HCT116 (cell line): ENCODE measurements at regions not wholly inside any gene's neighbourhood (a gene's known extent, or its start where the extent isn't known, plus 50 kb on each side); places are given as distances from the start of the nearest gene placed in this dataset.

ENCODE experiments used
- ATAC-seq: fragments of 200-7000 bp; cut with Tn5 transposase; 2 replicates; pipeline ENCODE4 v1.9.1; 2020; ENCODE audit warnings: mild to moderate bottlenecking, moderate library complexity
- BruUV-seq: library from RNA; stranded (reverse); fragments of 400-500 nt; replicated peaks from 2 replicates; lab custom pipeline; 2021; lab: Mats Ljungman, UMichigan
- CTCF ChIA-PET: fragments of 300-600 bp; sonication (Branson Sonifier 250); formaldehyde crosslinking; loops from one replicate; lab custom pipeline; 2021; ENCODE audit warnings: antibody characterized with exemption; lab: Charles Lee
- POLR2A ChIA-PET: fragments of 300-600, 350-600 bp; sonication (Branson Sonifier 250); formaldehyde crosslinking; loops from one replicate; lab custom pipeline; 2021; ENCODE audit warnings: antibody characterized with exemption; lab: Charles Lee
- RAD21 ChIA-PET, 2 experiments: fragments of 300-600 bp; sonication (Branson Sonifier 250); formaldehyde crosslinking; loops; one replicate each; lab custom pipeline; 2023; ENCODE audit warnings: low total read pairs in 2 of 2; ENCODE audit not compliant: uncharacterized antibody in 2 of 2, unreplicated experiment in 2 of 2, low non-redundant PET in 1 of 2; lab: Charles Lee
- DNase-seq: peaks from one replicate; pipeline ENCODE4 v3.0.0-alpha.2; 2010; ENCODE audit warnings: low read depth, low spot score
- H2AFZ ChIP-seq: fragments of 200-600 bp; shearing (Covaris generic), sonication (generic); 2 replicates; pipeline ENCODE4 v1.6.1; 2017; ENCODE audit warnings: low read depth, mixed run types, mixed read lengths, antibody characterized with exemption, low read length; ENCODE audit not compliant: poor library complexity, severe bottlenecking
- H3K27ac ChIP-seq: 2 replicates; pipeline ENCODE4 v1.5.1; 2012; ENCODE audit warnings: low read depth, low read length
- H3K27me3 ChIP-seq: fragments of 200-600 bp; sonication (generic); 2 replicates; pipeline ENCODE4 v1.6.1; 2016; ENCODE audit warnings: mixed run types, low read length, mixed read lengths; ENCODE audit not compliant: insufficient read depth
- H3K36me3 ChIP-seq, 2 experiments: fragments of 200-500 bp in 1 of 2; fragments of 200-600 bp in 1 of 2; sonication (Bioruptor generic) in 1 of 2; sonication (generic) in 1 of 2; 2 replicates each; pipeline versions ENCODE4 v1.5.1 to v1.6.1; 2014 to 2016; ENCODE audit warnings: low read length in 2 of 2, inconsistent platforms in 1 of 2, mixed read lengths in 1 of 2, mixed run types in 1 of 2; ENCODE audit not compliant: insufficient read depth in 2 of 2, control insufficient read depth in 1 of 2
- H3K4me1 ChIP-seq, 2 experiments: fragments of 200-600 bp in 1 of 2; sonication (generic) in 1 of 2; 2 replicates each; pipeline versions ENCODE4 v1.5.1 to v1.6.1; 2012 to 2017; ENCODE audit warnings: low read length in 2 of 2, inconsistent platforms in 1 of 2, mild to moderate bottlenecking in 1 of 2, mixed read lengths in 1 of 2, mixed run types in 1 of 2, moderate library complexity in 1 of 2; ENCODE audit not compliant: insufficient read depth in 2 of 2, control insufficient read depth in 1 of 2
- H3K4me2 ChIP-seq: fragments of 200-600 bp; sonication (generic); 2 replicates; pipeline ENCODE4 v1.6.1; 2017; ENCODE audit warnings: mixed run types, low read length, mixed read lengths
- H3K4me3 ChIP-seq, 2 experiments: fragments of 200-600 bp in 1 of 2; sonication (generic) in 1 of 2; replicated peaks in 1 of 2; 2 replicates each; pipeline ENCODE4 v1.5.1; 2011 to 2016; ENCODE audit warnings: low read length in 2 of 2, control low read depth in 1 of 2, low read depth in 1 of 2, mild to moderate bottlenecking in 1 of 2, mixed read lengths in 1 of 2, mixed run types in 1 of 2
- H3K79me2 ChIP-seq: fragments of 200-600 bp; sonication (generic); 2 replicates; pipeline ENCODE4 v1.6.1; 2017; ENCODE audit warnings: mild to moderate bottlenecking, mixed run types, low read length, moderate library complexity, mixed read lengths; ENCODE audit not compliant: insufficient read depth
- H3K9ac ChIP-seq: fragments of 200-600 bp; sonication (generic); 2 replicates; pipeline ENCODE4 v1.6.1; 2016; ENCODE audit warnings: low read length, mixed read lengths
- H3K9me2 ChIP-seq: fragments of 200-600 bp; sonication (generic), shearing (Covaris generic); 2 replicates; pipeline ENCODE4 v1.6.1; 2017; ENCODE audit warnings: mixed run types, mild to moderate bottlenecking, moderate library complexity; ENCODE audit not compliant: insufficient read depth
- H3K9me3 ChIP-seq, 2 experiments: fragments of 200-500 bp in 1 of 2; fragments of 200-600 bp in 1 of 2; sonication (Bioruptor generic) in 1 of 2; sonication (generic) in 1 of 2; 2 replicates each; pipeline ENCODE4 v1.6.1; 2014 to 2017; ENCODE audit warnings: low read length in 2 of 2, mixed read lengths in 2 of 2, inconsistent platforms in 1 of 2, low read depth in 1 of 2, mild to moderate bottlenecking in 1 of 2, mixed run types in 1 of 2, moderate library complexity in 1 of 2; ENCODE audit not compliant: control insufficient read depth in 1 of 2, insufficient read depth in 1 of 2
- H4K20me1 ChIP-seq: fragments of 200-600 bp; sonication (generic), shearing (Covaris generic); 2 replicates; pipeline ENCODE4 v1.6.1; 2017; ENCODE audit warnings: mixed run types, mild to moderate bottlenecking, moderate library complexity; ENCODE audit not compliant: insufficient read depth
- CBX3 ChIP-seq: IDR thresholded peaks from 2 replicates; pipeline ENCODE4 v1.6.1; 2012; ENCODE audit warnings: low read depth
- CEBPB ChIP-seq: IDR thresholded peaks from 2 replicates; pipeline ENCODE4 v1.6.1; 2012; ENCODE audit warnings: low read depth
- EGR1 ChIP-seq: IDR thresholded peaks from 2 replicates; pipeline ENCODE4 v1.6.1; 2012; ENCODE audit warnings: low read depth
- ELF1 ChIP-seq: IDR thresholded peaks from 2 replicates; pipeline ENCODE4 v1.6.1; 2012; ENCODE audit warnings: low read depth, borderline replicate concordance
- EZH2 ChIP-seq: fragments of 200-600 bp; sonication (generic); IDR thresholded peaks from 2 replicates; pipeline ENCODE4 v1.6.1; 2017; ENCODE audit warnings: antibody characterized with exemption, mixed run types
- FOSL1 ChIP-seq: IDR thresholded peaks from 2 replicates; pipeline ENCODE4 v1.6.1; 2012; ENCODE audit warnings: low read depth
- JUND ChIP-seq: IDR thresholded peaks from 2 replicates; pipeline ENCODE4 v1.6.1; 2012
- MAX ChIP-seq: IDR thresholded peaks from 2 replicates; pipeline ENCODE4 v1.6.1; 2012
- POLR2A ChIP-seq: IDR thresholded peaks from 2 replicates; pipeline ENCODE4 v1.7.0; 2011; ENCODE audit warnings: borderline replicate concordance; ENCODE audit not compliant: insufficient read depth, insufficient read length; ENCODE audit errors: extremely low read depth
- POLR2AphosphoS5 ChIP-seq: IDR thresholded peaks from 2 replicates; pipeline ENCODE4 v1.6.1; 2011; ENCODE audit warnings: mild to moderate bottlenecking, low read depth, low read length, moderate library complexity
- RAD21 ChIP-seq: IDR thresholded peaks from 2 replicates; pipeline ENCODE4 v1.6.1; 2012; ENCODE audit warnings: low read depth, mild to moderate bottlenecking
- SIN3A ChIP-seq: IDR thresholded peaks from 2 replicates; pipeline ENCODE4 v1.6.1; 2012; ENCODE audit warnings: low read depth
- SP1 ChIP-seq: IDR thresholded peaks from 2 replicates; pipeline ENCODE4 v1.6.1; 2012; ENCODE audit warnings: low read depth
- TCF7L2 ChIP-seq: IDR thresholded peaks from 2 replicates; pipeline ENCODE4 v1.7.0; 2011; ENCODE audit warnings: borderline replicate concordance, inconsistent platforms; ENCODE audit not compliant: insufficient read depth, insufficient read length; ENCODE audit errors: extremely low read depth
- YY1 ChIP-seq: IDR thresholded peaks from 2 replicates; pipeline ENCODE4 v1.6.1; 2011; ENCODE audit warnings: low read length, low read depth, moderate library complexity, mild to moderate bottlenecking; ENCODE audit not compliant: insufficient replicate concordance; ENCODE audit errors: extremely low read depth
- ZBTB33 ChIP-seq: IDR thresholded peaks from 2 replicates; pipeline ENCODE4 v1.6.1; 2011; ENCODE audit warnings: mild to moderate bottlenecking, low read length, moderate library complexity; ENCODE audit not compliant: insufficient replicate concordance; ENCODE audit errors: extremely low read depth
- ZFX ChIP-seq: fragments of 450-650 bp; IDR thresholded peaks from 2 replicates; pipeline ENCODE4 v1.6.1; 2017
- ZNF274 ChIP-seq: fragments of 200-500 bp; sonication (Bioruptor generic); IDR thresholded peaks from 2 replicates; pipeline ENCODE4 v1.6.1; 2014; ENCODE audit warnings: mild to moderate bottlenecking, low read depth, low read length, inconsistent platforms
- intact Hi-C: fragments of 100-400 bp; cut with micrococcal nuclease; formaldehyde crosslinking; loops from 2 replicates; pipeline ENCODE4 v1.10.0; 2022

- ChIA-PET POLR2A (interaction anchor here (1.2 kb wide), 1 partner anchor 317 kb away, joined by 4 read pairs; no protein-coding TSS in a partner anchor), CTCF (no interaction called here), RAD21 (no interaction called here)
- Histone ChIP-seq H3K79me2 (no peaks in the 10 kb centered on the region), H4K20me1 (no peaks in the 10 kb centered on the region), H3K27ac (no peak overlapping the region), H3K4me2 (no peak overlapping the region), H3K9me3 (no peaks in the 10 kb centered on the region), H3K27me3 (no peaks in the 10 kb centered on the region), H3K4me1 (no peaks in the 10 kb centered on the region), H3K36me3 (no peaks in the 10 kb centered on the region), H3K9me2 (no peaks in the 10 kb centered on the region), H3K4me3 (no peak overlapping the region), H3K9ac (no peak overlapping the region), H2AFZ (no peak overlapping the region)
- no TSS peak for BruUV-seq
- TF ChIP-seq SIN3A: no peak
- TF ChIP-seq CBX3: no peak
- TF ChIP-seq ZFX: no peak
- no peak for TF ChIP-seq YY1
- intact Hi-C loops: no loop called here
- DNase-seq: no peak
- ATAC-seq: no peak
These were observed 240.3 kb downstream of the LACC1 start for GRCh38 chr13:44120043-44120442.

GRCh38 chr13:44120849-44121755 is 241.4 kb downstream of the LACC1 start:
- Histone ChIP-seq H3K27me3 (no peaks in the 10 kb centered on the region), H3K4me1 (no peaks in the 10 kb centered on the region), H3K79me2 (no peaks in the 10 kb centered on the region), H3K27ac (no peak overlapping the region), H4K20me1 (no peaks in the 10 kb centered on the region), H2AFZ (no peak overlapping the region), H3K9ac (no peak overlapping the region), H3K4me3 (no peak overlapping the region), H3K4me2 (no peak overlapping the region), H3K9me2 (no peaks in the 10 kb centered on the region), H3K36me3 (no peaks in the 10 kb centered on the region), H3K9me3 (no peaks in the 10 kb centered on the region)
- ChIA-PET RAD21 (no interaction called here), POLR2A (interaction anchor here (0.7 to 1.2 kb wide), 2 partner anchors 23 to 316 kb away, joined by 3 to 4 read pairs; no protein-coding TSS in a partner anchor), CTCF (no interaction called here)
- intact Hi-C loops: no loop called here
- no peak for DNase-seq
- no peak for ATAC-seq
- no TSS peak for BruUV-seq
- TF ChIP-seq ZBTB33 (no peak), JUND (no peak), TCF7L2 (no peak), YY1 (no peak), POLR2A (no peak), EZH2 (no peak), SP1 (no peak), ZFX (no peak), CEBPB (no peak), MAX (no peak), ZNF274 (no peak), EGR1 (no peak), RAD21 (no peak), ELF1 (no peak), CBX3 (no peak), FOSL1 (no peak), SIN3A (no peak), POLR2AphosphoS5 (no peak)
